Esophagus muscularis mucosa (tissue), 3 donors: ENCODE measurements at regions not wholly inside any gene's neighbourhood (a gene's known extent, or its start where the extent isn't known, plus 50 kb on each side); places are given as distances from the start of the nearest gene placed in this dataset.

Experiments used
- CTCF ChIP-seq, 3 experiments: fragments of 200-600 bp in 2 of 3; fragments of 450-650 bp in 1 of 3; sonication (generic) in 2 of 3; IDR thresholded peaks; one replicate each; pipeline ENCODE4 v1.5.1; 2017 to 2019; ENCODE audit warnings: antibody characterized with exemption in 3 of 3, mild to moderate bottlenecking in 2 of 3, moderate library complexity in 1 of 3
- POLR2A ChIP-seq: fragments of 450-650 bp; IDR thresholded peaks from one replicate; pipeline ENCODE4 v1.6.1; 2017; ENCODE audit warnings: antibody characterized with exemption, moderate library complexity, mild to moderate bottlenecking, low read depth
- POLR2AphosphoS5 ChIP-seq, 2 donors: sonication (generic); formaldehyde crosslinking; IDR thresholded peaks; one replicate each; pipeline ENCODE4 v1.6.1; 2017; ENCODE audit warnings: antibody characterized with exemption in 2 of 2

- TF ChIP-seq POLR2AphosphoS5 (IDR thresholded peaks at IDR 0.05) (no peak), POLR2A (no peak), CTCF (IDR thresholded peaks at IDR 0.05) (no peak)
Observed at GRCh38 chr13:87302034-87302433, 369.1 kb upstream of the SLITRK5 start.
